HFFc6 (cell line): ENCODE measurements at regions not wholly inside any gene's neighbourhood (a gene's known extent, or its start where the extent isn't known, plus 50 kb on each side); places are given as distances from the start of the nearest gene placed in this dataset.

ENCODE experiments used
- DNase-seq: peaks from one replicate; pipeline ENCODE4 v3.0.0-alpha.2; 2018
- H3K27ac Mint-ChIP-seq: 2 replicates; pipeline ENCODE4 v1.8.0; 2020; ENCODE audit warnings: mild to moderate bottlenecking, mixed read lengths
- H3K27me3 Mint-ChIP-seq: 2 replicates; pipeline ENCODE4 v1.8.0; 2021; ENCODE audit warnings: mild to moderate bottlenecking, moderate library complexity, mixed read lengths; ENCODE audit not compliant: insufficient read depth
- H3K36me3 Mint-ChIP-seq: 2 replicates; pipeline ENCODE4 v1.8.0; 2021; ENCODE audit warnings: low read depth, mixed read lengths
- H3K4me1 Mint-ChIP-seq: 2 replicates; pipeline ENCODE4 v1.8.0; 2020; ENCODE audit warnings: low read depth, mixed read lengths
- H3K4me3 Mint-ChIP-seq: 2 replicates; pipeline ENCODE4 v1.8.0; 2020; ENCODE audit warnings: mild to moderate bottlenecking, moderate library complexity, mixed read lengths
- H3K9me3 Mint-ChIP-seq: 2 replicates; pipeline ENCODE4 v1.8.0; 2020; ENCODE audit warnings: mild to moderate bottlenecking, mixed read lengths
- TF ChIP-seq, protein P1 (sequence below): fragments of 200-600 bp; sonication (generic); IDR thresholded peaks from 2 replicates; pipeline ENCODE4 v1.5.0; 2021; ENCODE audit warnings: antibody characterized with exemption, mild to moderate bottlenecking

DNA sequence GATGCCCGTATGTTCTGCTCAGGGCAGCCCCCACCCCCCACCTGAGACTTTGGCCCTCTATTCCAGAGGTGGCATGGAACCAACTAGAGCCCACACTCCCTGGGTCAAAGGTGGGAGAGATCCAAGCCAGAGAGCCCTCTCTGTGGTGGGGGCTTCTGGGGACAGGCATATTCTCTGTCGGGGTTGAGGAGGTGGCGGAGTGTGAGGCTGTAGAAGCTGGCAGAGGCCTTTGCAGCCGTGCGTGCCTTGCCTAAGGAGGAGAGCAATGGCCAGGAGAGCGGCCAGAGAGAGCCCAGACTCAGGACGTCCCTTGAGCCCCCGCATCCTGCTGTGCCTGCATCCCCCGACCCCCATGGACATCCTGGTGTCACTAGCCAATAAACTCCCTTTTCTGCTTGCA, 79.2 kb upstream of the HPCAL1 start:
- Mint-ChIP-seq H3K27me3 (peaks cover 19% of the 10 kb centered on the region), H3K9me3 (no peaks in the 10 kb centered on the region), H3K4me1 (peaks cover 27% of the 10 kb centered on the region), H3K27ac (no peak overlapping the region), H3K4me3 (no peak overlapping the region), H3K36me3 (no peaks in the 10 kb centered on the region)
- TF ChIP-seq, protein P1, sequence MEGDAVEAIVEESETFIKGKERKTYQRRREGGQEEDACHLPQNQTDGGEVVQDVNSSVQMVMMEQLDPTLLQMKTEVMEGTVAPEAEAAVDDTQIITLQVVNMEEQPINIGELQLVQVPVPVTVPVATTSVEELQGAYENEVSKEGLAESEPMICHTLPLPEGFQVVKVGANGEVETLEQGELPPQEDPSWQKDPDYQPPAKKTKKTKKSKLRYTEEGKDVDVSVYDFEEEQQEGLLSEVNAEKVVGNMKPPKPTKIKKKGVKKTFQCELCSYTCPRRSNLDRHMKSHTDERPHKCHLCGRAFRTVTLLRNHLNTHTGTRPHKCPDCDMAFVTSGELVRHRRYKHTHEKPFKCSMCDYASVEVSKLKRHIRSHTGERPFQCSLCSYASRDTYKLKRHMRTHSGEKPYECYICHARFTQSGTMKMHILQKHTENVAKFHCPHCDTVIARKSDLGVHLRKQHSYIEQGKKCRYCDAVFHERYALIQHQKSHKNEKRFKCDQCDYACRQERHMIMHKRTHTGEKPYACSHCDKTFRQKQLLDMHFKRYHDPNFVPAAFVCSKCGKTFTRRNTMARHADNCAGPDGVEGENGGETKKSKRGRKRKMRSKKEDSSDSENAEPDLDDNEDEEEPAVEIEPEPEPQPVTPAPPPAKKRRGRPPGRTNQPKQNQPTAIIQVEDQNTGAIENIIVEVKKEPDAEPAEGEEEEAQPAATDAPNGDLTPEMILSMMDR = no peak
- no peak for DNase-seq

DNA sequence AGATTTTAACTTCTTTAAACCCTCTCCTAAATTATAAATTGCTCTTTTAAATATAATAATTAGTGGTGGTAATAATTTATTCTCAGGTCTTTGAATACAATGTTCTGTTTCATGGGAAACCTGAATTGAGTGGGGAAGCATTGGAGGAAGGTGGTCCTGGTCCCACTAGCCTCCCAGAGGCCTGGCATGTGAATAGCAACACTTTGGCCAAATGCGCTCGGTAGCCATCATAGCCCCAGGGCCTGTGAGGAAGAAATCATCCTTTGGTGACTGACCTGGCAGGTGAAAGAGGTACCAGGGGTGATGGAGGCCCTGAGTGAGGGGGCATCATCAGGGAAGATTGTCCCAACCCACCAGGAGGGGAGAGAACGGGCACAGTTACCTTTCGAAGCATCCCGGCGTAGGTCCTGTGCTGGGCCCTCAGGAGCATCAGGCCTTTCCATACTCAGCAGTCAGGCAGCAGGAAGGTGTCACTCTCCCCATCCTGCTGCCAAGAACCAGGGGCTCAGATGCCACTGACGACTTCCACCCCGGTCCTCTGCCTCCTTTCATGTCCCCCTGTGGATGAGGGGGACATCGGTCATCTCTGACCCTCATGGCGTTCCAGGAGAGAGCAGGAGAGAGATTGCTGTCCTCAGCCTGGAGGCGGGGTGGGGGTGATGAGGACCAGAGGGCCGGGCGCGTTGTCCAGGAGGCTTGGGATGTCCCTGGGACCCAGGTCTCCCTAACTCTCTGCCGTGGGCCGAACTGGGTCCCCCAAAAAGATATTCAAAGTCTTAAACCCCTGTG, 78.6 kb upstream of the HPCAL1 start:
- peaks cover 27% of the 10 kb centered on the region for H3K4me1 Mint-ChIP-seq
- DNase-seq = no peak
- no peaks in the 10 kb centered on the region for H3K9me3 Mint-ChIP-seq
- no peak overlapping the region for H3K4me3 Mint-ChIP-seq
- H3K27ac Mint-ChIP-seq = no peak overlapping the region
- no peaks in the 10 kb centered on the region for H3K36me3 Mint-ChIP-seq
- H3K27me3 Mint-ChIP-seq = peaks cover 16% of the 10 kb centered on the region
- TF ChIP-seq, protein P1 = no peak

DNA sequence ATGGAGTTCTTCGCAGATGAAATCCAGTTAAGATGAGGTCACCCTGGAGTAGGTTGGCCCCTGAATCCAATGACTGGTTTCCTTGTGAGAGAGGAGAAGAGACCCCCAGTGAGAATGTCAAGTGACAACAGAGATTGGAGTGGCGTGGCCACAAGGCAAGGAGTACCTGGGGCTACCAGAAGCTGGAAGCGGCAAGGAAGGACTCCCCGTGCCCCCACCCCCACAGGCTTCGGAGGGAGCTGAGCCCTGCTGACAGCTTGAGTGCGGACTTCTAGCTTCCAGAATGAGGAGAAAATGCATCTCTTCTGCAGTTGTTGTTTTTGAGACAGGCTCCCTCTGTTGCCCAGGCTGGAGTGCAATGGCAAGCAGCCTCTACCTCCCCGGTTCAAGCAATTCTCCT, 78.0 kb upstream of the HPCAL1 start:
- TF ChIP-seq, protein P1 = no peak
- Mint-ChIP-seq H3K27ac (no peak overlapping the region), H3K4me3 (no peak overlapping the region), H3K9me3 (no peaks in the 10 kb centered on the region), H3K27me3 (peaks cover 20% of the 10 kb centered on the region), H3K4me1 (peaks cover 27% of the 10 kb centered on the region), H3K36me3 (no peaks in the 10 kb centered on the region)
- DNase-seq = no peak

DNA sequence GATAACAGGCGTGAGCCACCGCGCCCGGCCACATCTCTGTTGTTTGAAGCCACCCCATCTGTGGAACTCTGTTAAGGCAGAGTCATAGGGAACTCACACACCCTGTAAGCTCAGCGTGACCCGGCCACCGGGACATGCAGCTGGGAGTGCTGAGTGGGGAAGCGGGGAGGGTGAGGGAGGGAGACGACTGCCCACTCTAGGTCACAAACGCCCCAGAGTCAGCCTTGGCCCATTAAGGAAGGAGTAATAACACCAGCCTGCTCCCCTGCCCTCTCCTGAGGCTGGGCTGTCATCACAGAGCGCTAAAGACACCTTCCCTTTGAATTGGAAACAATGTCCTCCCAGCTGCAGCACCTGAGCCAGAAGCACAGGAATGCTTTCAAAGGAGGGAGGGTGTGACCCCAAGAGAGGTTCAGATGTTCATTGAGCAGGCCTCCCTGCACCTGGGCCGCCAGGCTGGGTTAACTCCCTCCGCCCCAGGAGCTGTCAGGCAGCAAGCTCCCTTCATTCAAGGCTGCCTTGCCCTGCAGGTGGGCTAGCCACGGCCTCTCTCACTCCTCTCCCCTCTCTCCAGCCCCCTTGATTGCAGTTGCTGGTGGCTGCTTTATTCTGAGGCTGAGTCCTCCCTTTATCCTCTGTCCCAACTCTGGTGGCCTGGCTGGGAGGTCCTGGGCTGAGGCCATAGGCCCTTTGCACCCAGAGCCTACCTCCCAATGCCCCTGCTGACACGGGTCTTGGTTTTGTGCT, 77.2 kb upstream of the HPCAL1 start:
- Mint-ChIP-seq H3K9me3 (no peaks in the 10 kb centered on the region), H3K27me3 (peaks cover 20% of the 10 kb centered on the region), H3K27ac (no peak overlapping the region), H3K36me3 (no peaks in the 10 kb centered on the region), H3K4me1 (peaks cover 23% of the 10 kb centered on the region), H3K4me3 (no peak overlapping the region)
- DNase-seq = no peak
- TF ChIP-seq, protein P1 = no peak

DNA sequence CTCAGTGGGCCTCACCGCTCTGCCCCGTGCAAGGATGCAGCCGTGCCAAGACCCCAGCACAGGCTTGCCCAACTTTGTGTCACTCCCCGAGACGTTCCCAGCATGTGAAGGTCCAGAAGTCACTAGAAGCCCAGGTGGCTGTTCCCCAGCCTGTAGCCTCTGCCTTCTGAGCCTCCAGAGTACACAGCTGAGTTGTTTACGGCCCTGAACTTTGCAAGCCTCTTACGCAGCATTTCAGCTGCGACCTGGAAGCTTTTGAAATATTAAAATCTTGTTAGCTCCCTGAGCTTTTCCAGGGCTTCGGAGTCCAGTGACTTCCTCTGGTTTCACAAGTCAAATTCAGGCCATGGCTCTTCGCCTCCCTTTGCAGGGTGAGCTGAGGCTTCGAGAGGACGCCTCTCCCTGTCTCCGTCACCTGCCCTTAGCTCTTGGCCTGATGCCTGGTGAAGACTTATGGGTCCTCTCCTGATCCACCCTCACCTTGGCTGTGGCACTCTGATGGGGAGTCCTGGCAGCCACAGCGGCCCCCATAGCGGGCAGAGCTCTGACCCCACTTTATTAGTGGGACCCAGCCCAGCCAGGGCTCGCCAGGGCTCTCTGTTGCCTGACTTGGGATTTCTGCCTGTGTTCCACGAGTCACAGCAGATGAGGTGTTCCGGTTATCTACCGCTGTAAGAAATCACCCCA, 76.5 kb upstream of the HPCAL1 start:
- Mint-ChIP-seq H3K27ac (no peak overlapping the region), H3K4me3 (no peak overlapping the region), H3K36me3 (no peaks in the 10 kb centered on the region), H3K27me3 (peaks cover 21% of the 10 kb centered on the region), H3K9me3 (no peaks in the 10 kb centered on the region), H3K4me1 (peaks cover 16% of the 10 kb centered on the region)
- DNase-seq = no peak
- TF ChIP-seq, protein P1 = no peak
